ENCODE measurements at regions not wholly inside any gene's neighbourhood (a gene's known extent, or its start where the extent isn't known, plus 50 kb on each side); places are given as distances from the start of the nearest gene placed in this dataset.

- DNase-seq: no peak
These were observed 300.5 kb downstream of the TLE1 start for GRCh38 chr9:81388831-81389230.

DNA sequence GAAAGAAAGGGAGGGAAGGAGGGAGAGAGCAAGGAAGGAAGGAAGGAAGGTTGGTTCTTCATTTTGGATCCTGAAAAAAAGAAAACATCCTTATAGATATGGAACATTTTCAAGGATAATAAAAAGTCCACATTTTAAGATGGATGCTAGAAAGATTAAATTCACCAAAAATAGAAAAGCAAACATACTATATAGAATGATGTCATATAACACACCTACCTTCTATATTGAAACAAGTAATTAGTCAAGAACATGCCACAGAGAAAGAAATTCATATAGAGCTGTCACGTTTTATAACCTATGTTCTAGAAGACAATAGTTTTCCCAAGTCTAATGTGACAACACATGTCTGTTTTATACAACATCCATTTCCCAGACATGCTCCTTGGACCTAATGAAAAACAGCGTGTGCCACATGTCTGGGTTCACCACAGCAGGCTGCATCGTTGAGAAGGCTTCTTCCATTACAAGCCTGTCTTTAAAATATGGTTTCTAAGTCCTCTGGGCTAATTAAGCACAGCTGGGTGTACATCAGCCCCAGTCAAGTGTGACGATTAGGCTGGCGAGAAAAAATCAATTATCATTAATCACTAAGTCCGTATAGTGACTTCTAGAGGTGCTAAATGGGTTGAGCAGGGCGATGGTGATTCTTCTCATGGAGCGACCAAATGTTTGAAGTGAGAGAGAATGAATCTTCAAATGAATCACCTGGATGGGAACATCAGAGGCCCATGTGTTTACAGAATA lies 301.8 kb downstream of the TLE1 start:
- DNase-seq: no peak

DNA sequence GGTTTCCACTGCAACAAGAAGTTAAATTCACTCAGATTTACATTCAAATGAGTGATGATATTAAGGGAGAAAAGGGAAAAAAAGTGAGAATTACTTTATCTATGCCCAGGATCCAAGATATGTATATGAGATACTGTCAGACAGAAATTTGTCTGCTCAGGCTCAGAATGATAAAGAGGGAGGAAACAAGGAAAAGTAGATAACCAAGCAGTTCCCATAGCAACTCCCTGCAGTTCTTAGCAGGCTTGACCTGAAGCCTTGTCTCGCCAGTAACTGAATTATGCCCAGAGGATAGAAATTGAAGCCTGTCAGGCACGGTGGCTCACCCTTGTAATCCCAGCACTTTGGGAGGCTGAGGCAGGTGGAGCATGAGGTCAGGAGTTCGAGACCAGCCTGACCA lies 304.4 kb downstream of the TLE1 start:
- DNase-seq: no peak

GRCh38 chr9:81382281-81382680 lies 307.1 kb downstream of the TLE1 start:
- no peak for DNase-seq

DNA sequence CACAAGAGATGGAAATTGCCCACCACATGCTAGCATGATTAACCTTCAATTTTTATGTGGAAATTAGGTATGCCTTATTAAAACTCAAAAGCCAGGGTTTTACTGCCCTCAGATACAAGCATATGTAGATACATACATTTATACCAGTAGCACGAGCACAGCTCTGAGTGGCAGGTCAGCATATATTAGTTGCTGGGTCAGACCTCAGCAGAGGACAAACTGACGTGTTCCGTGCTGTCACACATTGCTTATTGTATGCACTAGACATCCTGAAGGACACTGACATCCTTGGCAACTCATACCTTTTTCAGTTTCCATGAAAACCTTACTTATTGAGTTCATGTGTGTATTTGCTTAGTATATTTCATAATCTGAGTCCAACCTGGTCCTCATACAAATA lies 307.7 kb downstream of the TLE1 start:
- no peak for DNase-seq

DNA sequence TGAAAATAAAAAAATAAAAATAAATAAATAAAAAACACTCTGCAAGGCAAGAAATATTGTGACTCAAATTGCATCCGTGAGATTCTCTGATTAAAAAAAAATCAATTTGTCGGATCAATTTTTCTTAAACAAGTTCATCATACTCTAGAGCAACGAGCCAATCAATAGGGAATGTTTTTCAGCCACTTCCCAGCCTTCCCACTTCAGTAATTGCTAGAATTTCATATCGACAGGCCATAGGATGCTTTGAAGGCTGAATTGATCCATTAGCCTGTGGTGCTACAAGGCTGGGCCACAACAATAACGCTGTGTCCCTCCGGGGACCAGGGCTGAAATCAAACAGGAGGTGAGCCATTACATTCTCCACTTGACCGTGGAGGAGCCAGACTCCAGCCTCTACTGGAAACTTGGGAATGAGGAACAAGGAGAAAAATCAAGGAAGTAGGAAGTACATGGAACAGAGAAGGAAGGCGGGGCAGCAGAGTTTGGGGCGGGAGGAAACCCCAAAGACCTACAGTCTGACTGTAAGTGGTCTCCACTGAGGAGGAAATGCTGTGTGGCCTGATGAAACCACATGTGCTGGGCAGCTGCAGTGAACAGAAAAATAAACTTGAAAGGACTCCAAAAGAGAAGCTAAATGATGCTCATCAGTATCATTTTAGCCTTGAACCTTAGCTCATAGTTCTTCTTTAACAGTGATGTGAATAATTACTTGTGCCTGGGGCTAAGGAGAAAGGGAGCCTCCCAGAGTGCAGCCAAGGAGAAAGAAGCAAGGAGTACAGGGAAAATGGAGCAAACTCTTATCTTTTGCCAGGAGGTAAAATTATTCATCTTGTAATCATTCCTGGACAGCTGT lies 308.6 kb downstream of the TLE1 start:
- no peak for DNase-seq

GRCh38 chr9:81379655-81380054 lies 309.7 kb downstream of the TLE1 start:
- no peak for DNase-seq

DNA sequence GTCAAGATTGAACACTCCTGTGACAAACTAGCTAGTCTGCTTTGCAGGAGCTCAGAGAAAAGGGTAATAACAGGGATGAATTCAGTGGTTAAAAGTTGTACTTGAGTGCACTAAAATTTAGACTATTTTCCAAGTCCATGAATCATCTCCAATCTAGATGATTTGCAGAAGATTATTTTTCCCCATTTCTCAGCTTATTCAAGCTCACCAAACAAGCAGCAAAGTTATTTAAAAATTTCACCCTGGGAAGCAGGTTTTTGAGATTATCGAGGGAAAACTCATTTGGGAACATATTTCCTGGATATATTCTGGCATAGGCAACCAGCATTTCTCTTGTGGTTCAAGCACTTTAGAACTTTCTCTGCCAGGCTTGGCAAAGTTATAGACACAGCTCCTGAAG lies 311.4 kb downstream of the TLE1 start:
- DNase-seq: no peak

DNA sequence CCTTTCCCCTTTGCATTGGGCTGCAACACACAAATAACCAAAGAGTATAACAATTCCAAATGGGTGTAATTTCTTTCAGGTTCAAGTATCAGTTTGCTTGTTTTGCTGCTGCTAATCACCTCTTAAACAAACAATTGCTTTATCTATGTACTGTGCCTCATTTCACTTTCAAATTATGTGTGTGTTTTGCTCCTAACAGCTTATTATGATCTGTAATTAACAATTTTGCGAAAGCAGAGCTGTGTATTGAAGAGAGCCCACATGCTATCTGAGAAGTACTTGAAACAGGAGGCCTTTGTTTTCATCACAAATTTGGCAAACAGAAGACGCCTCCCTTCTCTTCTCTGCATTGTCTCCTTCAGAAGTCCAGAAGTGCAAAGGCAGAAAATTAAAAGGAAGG lies 312.0 kb downstream of the TLE1 start:
- DNase-seq: no peak

DNA sequence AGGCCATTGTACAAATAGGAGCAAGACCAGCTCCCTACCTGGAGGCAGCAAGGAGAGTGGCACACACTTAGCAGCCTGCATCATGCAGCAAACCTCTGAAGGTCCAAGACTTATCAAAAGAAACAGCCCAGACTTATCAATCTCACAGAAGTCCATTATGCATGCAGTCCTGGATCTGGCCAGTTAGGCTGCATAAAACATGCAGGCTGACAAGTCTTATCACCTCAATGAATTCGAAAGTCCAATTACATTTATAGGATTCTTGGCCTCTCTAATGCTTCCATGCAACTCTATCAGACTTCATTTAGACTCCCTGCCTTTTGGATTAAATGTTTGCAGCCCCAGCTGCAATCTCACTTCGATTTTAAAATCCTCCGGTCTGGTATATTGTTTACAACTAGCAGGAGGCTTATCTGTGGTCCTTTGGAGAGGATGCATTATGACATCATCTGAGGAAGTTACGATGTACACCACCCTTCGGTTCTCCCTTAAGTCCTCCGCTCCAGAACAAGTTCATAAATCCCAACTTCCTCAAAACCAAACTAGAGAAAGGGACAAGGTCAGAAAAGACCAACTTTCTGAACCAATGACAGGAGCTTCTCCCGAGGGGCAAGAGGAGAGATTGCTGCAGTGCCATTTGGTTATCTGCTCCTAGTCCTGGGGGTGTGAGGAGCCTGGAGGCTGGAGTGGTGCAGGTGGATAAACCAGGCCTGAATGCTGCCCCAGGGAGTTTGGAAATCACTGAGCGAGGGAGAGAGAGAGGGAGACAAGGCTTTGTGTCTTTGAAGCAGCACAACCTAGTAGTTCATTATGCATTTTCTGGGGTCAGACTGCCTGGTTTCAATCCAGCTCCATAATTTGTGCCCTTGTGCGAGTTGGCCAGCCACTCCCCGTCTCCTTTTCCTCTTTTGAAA lies 313.9 kb downstream of the TLE1 start:
- DNase-seq: no peak

DNA sequence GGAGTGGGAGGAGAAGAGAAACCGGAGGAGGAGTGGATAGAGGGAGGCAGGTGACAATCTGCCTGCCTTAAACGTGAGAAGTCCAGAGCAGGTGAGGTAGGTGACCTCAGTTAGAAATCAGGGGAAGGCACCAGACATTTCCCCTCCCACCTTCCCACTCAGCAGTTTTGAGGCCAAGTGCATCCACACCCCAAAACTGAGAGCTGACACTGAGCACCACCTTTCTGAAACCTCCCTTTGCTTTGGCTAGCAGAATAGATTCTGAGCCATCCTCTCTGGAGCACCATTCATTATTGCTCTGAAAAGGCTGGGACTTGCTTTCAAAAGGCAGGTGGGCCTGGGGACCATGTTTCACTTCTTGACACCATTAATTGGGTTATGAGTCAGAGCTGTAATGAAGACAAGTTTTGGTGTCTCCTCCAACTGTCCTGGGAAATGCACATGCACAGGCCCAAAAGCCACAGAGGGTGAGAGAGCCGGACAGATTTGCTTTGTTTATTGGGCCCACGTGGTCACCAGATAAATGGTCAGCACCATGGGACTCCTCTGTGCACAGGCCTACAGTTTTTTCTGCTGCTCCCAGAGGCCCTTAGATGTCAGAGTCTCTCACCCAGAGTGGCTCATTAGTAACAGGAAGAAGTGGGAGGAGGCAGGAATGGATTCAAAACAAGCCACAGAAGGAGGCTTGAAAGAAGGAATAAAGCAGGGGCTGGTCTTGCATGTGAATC lies 314.7 kb downstream of the TLE1 start:
- no peak for DNase-seq

- no peak for DNase-seq
These were observed 316.1 kb downstream of the TLE1 start for GRCh38 chr9:81373294-81373693.

- DNase-seq: no peak
These were observed 316.6 kb downstream of the TLE1 start for GRCh38 chr9:81372628-81373191.

- no peak for DNase-seq
These were observed 317.5 kb downstream of the TLE1 start for GRCh38 chr9:81371824-81372223.

GRCh38 chr9:81370650-81371049 lies 318.7 kb downstream of the TLE1 start:
- no peak for DNase-seq

DNA sequence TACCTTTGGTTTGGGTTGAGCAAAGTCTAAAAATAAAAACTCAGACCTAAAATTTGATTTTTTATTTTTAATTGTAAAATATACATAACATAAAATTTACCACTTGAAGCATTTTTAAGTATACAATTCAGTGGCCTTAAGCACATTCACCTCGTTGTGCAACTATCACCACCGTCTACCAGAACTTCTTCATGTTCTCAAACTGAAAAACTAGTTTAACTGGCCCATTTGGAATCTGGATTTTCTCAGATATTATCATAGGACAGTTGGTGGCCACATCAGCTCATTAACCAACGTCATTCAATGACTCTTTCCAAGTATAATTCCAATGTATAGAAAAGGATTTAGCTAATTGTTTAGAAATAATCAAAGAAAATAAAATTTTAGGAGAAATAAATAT lies 319.3 kb downstream of the TLE1 start:
- DNase-seq: no peak

- DNase-seq: no peak
These were observed 320.2 kb downstream of the TLE1 start for GRCh38 chr9:81369121-81369520.

- no peak for DNase-seq
These were observed 325.3 kb downstream of the TLE1 start for GRCh38 chr9:81363916-81364480.

DNA sequence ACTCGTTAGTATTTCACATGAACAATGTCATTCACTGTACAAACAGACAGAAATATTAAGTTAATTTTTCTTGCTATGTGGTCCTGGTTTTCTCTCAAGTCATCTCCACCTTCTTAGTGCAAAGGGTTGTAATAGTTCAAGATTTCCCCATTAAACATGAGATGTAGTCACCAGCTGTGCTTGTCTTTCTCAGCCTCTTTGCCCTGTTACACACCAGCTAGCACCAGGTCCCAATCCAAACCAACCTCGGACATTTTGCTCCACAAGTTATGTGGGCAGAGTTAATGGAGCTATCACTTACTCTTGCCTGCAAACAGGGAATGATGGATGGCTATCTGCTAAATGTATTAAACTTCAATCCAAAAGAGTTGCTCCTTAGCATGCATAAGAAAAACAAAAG lies 328.1 kb downstream of the TLE1 start:
- DNase-seq: no peak

DNA sequence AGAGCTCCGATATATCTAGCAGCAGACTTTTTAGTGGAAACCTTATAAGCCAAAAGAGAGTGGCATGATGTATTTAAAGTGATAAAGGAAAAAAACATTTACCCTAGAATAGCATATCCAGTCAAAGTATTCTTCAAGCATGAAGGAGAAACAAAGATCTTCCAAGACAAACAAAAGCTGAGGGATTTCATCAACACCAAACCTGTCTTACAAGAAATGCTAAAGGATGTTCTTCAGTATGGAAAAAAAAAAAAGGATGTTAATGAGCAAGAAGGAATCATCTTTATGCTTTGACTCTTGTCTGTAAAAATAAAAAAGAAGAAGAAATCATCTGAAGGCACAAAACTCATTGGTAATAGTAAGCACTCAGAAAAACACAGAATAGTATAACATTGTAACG lies 338.2 kb downstream of the TLE1 start:
- no peak for DNase-seq

DNA sequence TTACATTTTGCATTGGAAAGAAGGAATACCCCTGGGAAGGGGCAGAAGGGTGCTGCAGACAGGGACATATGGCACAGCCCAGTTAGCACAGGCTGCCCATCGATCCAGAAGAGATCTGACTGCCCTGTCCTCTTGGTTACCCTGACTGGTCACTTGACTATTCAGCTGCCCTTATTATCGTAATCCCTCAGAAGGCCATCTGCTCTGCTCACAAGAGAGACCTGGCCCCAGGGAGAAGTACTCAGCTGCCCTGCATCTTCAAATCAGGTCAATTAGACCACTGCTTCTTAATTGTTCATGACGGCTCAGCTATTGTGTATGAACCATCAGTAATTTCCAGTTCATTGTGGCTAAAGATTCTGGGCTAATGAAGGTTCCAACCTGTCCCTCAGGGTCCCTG lies 345.0 kb downstream of the TLE1 start:
- DNase-seq: no peak

All from T-helper 1 cell (primary cell).